ENCODE measurements at regions not wholly inside any gene's neighbourhood (a gene's known extent, or its start where the extent isn't known, plus 50 kb on each side); places are given as distances from the start of the nearest gene placed in this dataset.
"Not testable (repeated sequence)": the region's sequence is repeated elsewhere in the genome, so short reads cannot be mapped to it uniquely, and the experiment has no call there.

DNA sequence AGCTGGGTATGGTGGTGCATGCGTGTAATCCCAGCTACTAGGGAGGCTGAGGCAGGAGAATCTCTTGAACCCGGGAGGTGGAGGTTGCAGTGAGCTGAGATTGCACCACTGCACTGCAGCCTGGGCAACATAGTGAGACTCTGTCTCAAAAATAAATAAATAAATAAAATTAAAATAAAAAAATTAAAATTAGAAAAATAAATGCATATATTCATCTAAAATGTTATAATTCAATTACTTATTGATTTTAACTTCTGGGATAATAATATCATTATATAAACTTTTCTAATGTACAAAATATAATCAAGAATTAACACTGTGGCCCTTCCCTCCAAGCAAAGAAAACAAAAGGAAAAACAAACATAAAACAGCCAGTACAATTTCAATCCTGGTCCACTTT lies 485.4 kb upstream of the SOX11 start:
- TF ChIP-seq EZH2 (IDR thresholded peaks at IDR 0.05; ENCODE audit: low read depth) = not testable (repeated sequence)
- TF ChIP-seq, protein P1, sequence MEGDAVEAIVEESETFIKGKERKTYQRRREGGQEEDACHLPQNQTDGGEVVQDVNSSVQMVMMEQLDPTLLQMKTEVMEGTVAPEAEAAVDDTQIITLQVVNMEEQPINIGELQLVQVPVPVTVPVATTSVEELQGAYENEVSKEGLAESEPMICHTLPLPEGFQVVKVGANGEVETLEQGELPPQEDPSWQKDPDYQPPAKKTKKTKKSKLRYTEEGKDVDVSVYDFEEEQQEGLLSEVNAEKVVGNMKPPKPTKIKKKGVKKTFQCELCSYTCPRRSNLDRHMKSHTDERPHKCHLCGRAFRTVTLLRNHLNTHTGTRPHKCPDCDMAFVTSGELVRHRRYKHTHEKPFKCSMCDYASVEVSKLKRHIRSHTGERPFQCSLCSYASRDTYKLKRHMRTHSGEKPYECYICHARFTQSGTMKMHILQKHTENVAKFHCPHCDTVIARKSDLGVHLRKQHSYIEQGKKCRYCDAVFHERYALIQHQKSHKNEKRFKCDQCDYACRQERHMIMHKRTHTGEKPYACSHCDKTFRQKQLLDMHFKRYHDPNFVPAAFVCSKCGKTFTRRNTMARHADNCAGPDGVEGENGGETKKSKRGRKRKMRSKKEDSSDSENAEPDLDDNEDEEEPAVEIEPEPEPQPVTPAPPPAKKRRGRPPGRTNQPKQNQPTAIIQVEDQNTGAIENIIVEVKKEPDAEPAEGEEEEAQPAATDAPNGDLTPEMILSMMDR (conservative IDR thresholded peaks at IDR 0.05) = not testable (repeated sequence)
